H1 (cell line): ENCODE measurements at regions not wholly inside any gene's neighbourhood (a gene's known extent, or its start where the extent isn't known, plus 50 kb on each side); places are given as distances from the start of the nearest gene placed in this dataset.

Source experiments
- CTCF ChIA-PET: fragments of 300-600 bp; sonication (Branson Sonifier 250); formaldehyde crosslinking; loops from one replicate; lab custom pipeline; 2021; ENCODE audit not compliant: partially characterized antibody; lab: Charles Lee
- POLR2A ChIA-PET: fragments of 300-600 bp; sonication (Branson Sonifier 250); formaldehyde crosslinking; loops from one replicate; lab custom pipeline; 2021; ENCODE audit warnings: inconsistent platforms; ENCODE audit not compliant: partially characterized antibody; lab: Charles Lee
- DNase-seq, 2 experiments: peaks; one replicate each; pipeline versions ENCODE4 v3.0.0 to v3.0.0-alpha.2; 2010 to 2022; ENCODE audit warnings: low spot score in 2 of 2, low read depth in 1 of 2, mixed read lengths in 1 of 2
- FAIRE-seq: peaks from 2 replicates; lab custom pipeline; 2011; peaks lifted over from hg19 to GRCh38; lab: Jason Lieb, UNC
- H2AFZ ChIP-seq: 2 replicates; pipeline ENCODE4 v1.8.1; 2012; ENCODE audit warnings: low read length, inconsistent platforms
- H2AK5ac ChIP-seq: 2 replicates; pipeline ENCODE4 v1.6.1; 2013; ENCODE audit warnings: low read depth, low read length
- H2BK120ac ChIP-seq: replicated peaks from 2 replicates; pipeline ENCODE3; 2013; ENCODE audit warnings: low read depth, low read length, inconsistent platforms
- H2BK12ac ChIP-seq: 2 replicates; pipeline ENCODE4 v1.6.1; 2013; ENCODE audit warnings: low read depth, low read length
- H2BK15ac ChIP-seq: 2 replicates; pipeline ENCODE4 v1.6.1; 2013; ENCODE audit warnings: low read length
- H2BK20ac ChIP-seq: 2 replicates; pipeline ENCODE4 v1.6.1; 2013; ENCODE audit warnings: low read length
- H2BK5ac ChIP-seq: 2 replicates; pipeline ENCODE4 v1.6.1; 2013; ENCODE audit warnings: low read depth, low read length
- H3K14ac ChIP-seq: 2 replicates; pipeline ENCODE4 v1.6.1; 2013; ENCODE audit warnings: inconsistent platforms; ENCODE audit not compliant: insufficient read length
- H3K18ac ChIP-seq: 2 replicates; pipeline ENCODE4 v1.6.1; 2013; ENCODE audit warnings: low read length; ENCODE audit errors: extremely low read depth
- H3K23ac ChIP-seq: 2 replicates; pipeline ENCODE4 v1.6.1; 2013; ENCODE audit warnings: inconsistent platforms; ENCODE audit not compliant: insufficient read length
- H3K23me2 ChIP-seq: 2 replicates; pipeline ENCODE4 v1.6.1; 2013; ENCODE audit warnings: low read depth, low read length
- H3K27ac ChIP-seq: 2 replicates; pipeline ENCODE4 v1.6.1; 2011; ENCODE audit warnings: low read depth, low read length, inconsistent platforms
- H3K27me3 ChIP-seq, 4 experiments: replicated peaks in 1 of 4; 1 replicate in 1 of 4; 2 replicates in 3 of 4; pipeline versions ENCODE4 v1.6.1 to v1.8.1; 2011 to 2013; ENCODE audit warnings: low read length in 3 of 4, mild to moderate bottlenecking in 3 of 4, inconsistent platforms in 2 of 4, mixed read lengths in 2 of 4, moderate library complexity in 1 of 4; ENCODE audit not compliant: control insufficient read depth in 3 of 4, insufficient read depth in 3 of 4; ENCODE audit errors: extremely low read depth in 1 of 4
- H3K36me3 ChIP-seq, 4 experiments: 2 replicates each; pipeline versions ENCODE4 v1.6.1 to v1.8.1; 2011 to 2013; ENCODE audit warnings: mild to moderate bottlenecking in 4 of 4, low read length in 3 of 4, moderate library complexity in 2 of 4, control low read depth in 1 of 4, inconsistent platforms in 1 of 4; ENCODE audit not compliant: insufficient read depth in 4 of 4, control insufficient read depth in 2 of 4
- H3K4ac ChIP-seq: replicated peaks from 2 replicates; pipeline ENCODE3; 2013; ENCODE audit warnings: low read length, low read depth, mixed read lengths, inconsistent platforms; ENCODE audit not compliant: insufficient read length
- H3K4me1 ChIP-seq, 4 experiments: replicated peaks in 1 of 4; 1 replicate in 1 of 4; 2 replicates in 3 of 4; pipeline versions ENCODE4 v1.6.1 to v1.8.1; 2011 to 2013; ENCODE audit warnings: low read length in 3 of 4, inconsistent platforms in 2 of 4, mixed read lengths in 1 of 4; ENCODE audit not compliant: insufficient read depth in 4 of 4, control insufficient read depth in 3 of 4
- H3K4me2 ChIP-seq, 2 experiments: 2 replicates each; pipeline versions ENCODE4 v1.6.1 to v1.8.1; 2011 to 2013; ENCODE audit warnings: low read depth in 2 of 2, low read length in 2 of 2, control low read depth in 1 of 2, inconsistent platforms in 1 of 2, mild to moderate bottlenecking in 1 of 2; ENCODE audit not compliant: insufficient read depth in 1 of 2
- H3K4me3 ChIP-seq, 4 experiments: fragments of 200-600, 300-600 bp in 1 of 4; sonication (generic), shearing (Covaris generic), sonication (Bioruptor Twin) in 1 of 4; 2 replicates each; pipeline versions ENCODE4 v1.5.1 to v1.8.1; 2011 to 2016; ENCODE audit warnings: low read length in 4 of 4, low read depth in 3 of 4, control low read depth in 2 of 4, inconsistent platforms in 2 of 4, mild to moderate bottlenecking in 2 of 4, mixed read lengths in 1 of 4, moderate library complexity in 1 of 4; ENCODE audit not compliant: insufficient read depth in 2 of 4; ENCODE audit errors: extremely low read depth in 1 of 4
- H3K56ac ChIP-seq: replicated peaks from 2 replicates; pipeline ENCODE3; 2013; ENCODE audit warnings: low read depth, mild to moderate bottlenecking, mixed read lengths, low read length, inconsistent platforms; ENCODE audit not compliant: insufficient read length
- H3K79me1 ChIP-seq: 2 replicates; pipeline ENCODE4 v1.6.1; 2013; ENCODE audit warnings: low read depth, low read length, control low read depth
- H3K79me2 ChIP-seq, 2 experiments: 2 replicates each; pipeline versions ENCODE4 v1.6.1 to v1.8.1; 2012 to 2013; ENCODE audit warnings: low read length in 2 of 2, mild to moderate bottlenecking in 2 of 2, inconsistent platforms in 1 of 2; ENCODE audit not compliant: insufficient read depth in 2 of 2, control insufficient read depth in 1 of 2
- H3K9ac ChIP-seq, 4 experiments: replicated peaks in 1 of 4; 1 replicate in 1 of 4; 2 replicates in 3 of 4; pipeline versions ENCODE4 v1.6.1 to v1.8.1; 2011 to 2013; ENCODE audit warnings: low read depth in 3 of 4, low read length in 3 of 4, control low read depth in 2 of 4, mild to moderate bottlenecking in 2 of 4, moderate library complexity in 2 of 4, inconsistent platforms in 1 of 4; ENCODE audit errors: extremely low read depth in 1 of 4
- H3K9me3 ChIP-seq, 2 experiments: 2 replicates each; pipeline versions ENCODE4 v1.6.1 to v1.8.1; 2012 to 2013; ENCODE audit warnings: mild to moderate bottlenecking in 2 of 2, moderate library complexity in 2 of 2, control low read depth in 1 of 2, inconsistent platforms in 1 of 2, low read depth in 1 of 2, low read length in 1 of 2, mixed read lengths in 1 of 2; ENCODE audit not compliant: insufficient read depth in 2 of 2
- H4K20me1 ChIP-seq, 2 experiments: replicated peaks in 1 of 2; 2 replicates each; pipeline versions ENCODE3 to v1.8.1; 2011 to 2013; ENCODE audit warnings: inconsistent platforms in 2 of 2, low read length in 2 of 2, mild to moderate bottlenecking in 1 of 2; ENCODE audit not compliant: insufficient read depth in 2 of 2, control insufficient read depth in 1 of 2
- H4K5ac ChIP-seq: 2 replicates; pipeline ENCODE4 v1.6.1; 2013; ENCODE audit warnings: low read length, low read depth, mixed read lengths, inconsistent platforms; ENCODE audit not compliant: insufficient read length
- H4K8ac ChIP-seq: 2 replicates; pipeline ENCODE4 v1.8.0; 2013; ENCODE audit warnings: mild to moderate bottlenecking, moderate library complexity, low read length, inconsistent platforms; ENCODE audit not compliant: insufficient read depth; ENCODE audit errors: extremely low read depth
- H4K91ac ChIP-seq: replicated peaks from 2 replicates; pipeline ENCODE3; 2013; ENCODE audit warnings: low read length, mixed read lengths, inconsistent platforms; ENCODE audit not compliant: insufficient read length
- BCL11A ChIP-seq, 2 experiments: IDR thresholded peaks; one replicate each; pipeline ENCODE4 v1.6.1; 2011; ENCODE audit warnings: low read depth in 2 of 2, low read length in 2 of 2, mild to moderate bottlenecking in 2 of 2
- BRCA1 ChIP-seq: IDR thresholded peaks from 2 replicates; pipeline ENCODE4 v1.6.1; 2012; ENCODE audit warnings: low read depth, low read length, improper control_type of control experiment
- CHD2 ChIP-seq: IDR thresholded peaks from 2 replicates; pipeline ENCODE4 v1.6.1; 2012; ENCODE audit warnings: low read length, improper control_type of control experiment
- HDAC6 ChIP-seq: IDR thresholded peaks from one replicate; pipeline ENCODE4 v1.7.1; 2012; ENCODE audit warnings: low read depth, mild to moderate bottlenecking, inconsistent platforms, low read length, moderate library complexity
- MAFK ChIP-seq: IDR thresholded peaks from 2 replicates; pipeline ENCODE4 v1.6.1; 2012; ENCODE audit warnings: low read depth, mild to moderate bottlenecking, improper control_type of control experiment, low read length
- RAD21 ChIP-seq, 2 experiments: IDR thresholded peaks in 1 of 2; conservative IDR thresholded peaks in 1 of 2; 2 replicates each; pipeline ENCODE4 v1.6.1; 2011; ENCODE audit warnings: low read depth in 2 of 2, low read length in 2 of 2, improper control_type of control experiment in 1 of 2, inconsistent platforms in 1 of 2, mild to moderate bottlenecking in 1 of 2, moderate library complexity in 1 of 2
- TF ChIP-seq, protein P1 (sequence below): IDR thresholded peaks from 2 replicates; pipeline ENCODE4 v1.6.1; 2011; ENCODE audit warnings: low read depth, mild to moderate bottlenecking, low read length; ENCODE audit not compliant: insufficient read depth
- TF ChIP-seq, protein P2 (sequence below): IDR thresholded peaks from 2 replicates; pipeline ENCODE4 v1.6.1; 2011; ENCODE audit warnings: low read length, improper control_type of control experiment

DNA sequence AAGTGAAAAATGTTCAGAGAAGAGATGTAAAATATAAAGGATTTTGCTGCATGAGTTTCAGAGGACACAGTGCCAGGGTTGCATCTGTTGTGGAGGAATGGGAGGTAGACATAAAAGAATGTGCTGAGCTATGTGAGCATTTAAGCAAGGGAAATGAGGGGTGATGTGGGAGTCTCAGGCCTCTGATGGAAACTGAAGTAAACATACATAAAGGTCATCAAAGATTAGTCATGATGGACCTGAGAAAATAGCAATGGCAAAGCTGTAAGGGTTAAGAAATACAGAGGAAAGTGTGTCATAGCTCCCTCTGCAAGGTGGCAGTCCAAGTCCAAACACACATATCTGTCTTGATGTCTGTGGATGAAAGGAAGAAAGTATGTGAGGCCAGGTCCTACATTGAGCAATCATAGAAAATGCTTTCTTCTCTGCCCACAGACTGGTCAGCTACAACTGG is 306.6 kb upstream of the ECI2 start:
- H3K79me1 ChIP-seq = no peaks in the 10 kb centered on the region
- no peaks in the 10 kb centered on the region for H4K20me1 ChIP-seq
- H2BK12ac ChIP-seq = no peak overlapping the region
- no peak overlapping the region for H2BK15ac ChIP-seq
- H3K56ac ChIP-seq = no peak overlapping the region
- H3K4me1 ChIP-seq = no peaks in the 10 kb centered on the region
- H2AK5ac ChIP-seq = no peak overlapping the region
- H3K18ac ChIP-seq = no peak overlapping the region
- DNase-seq = no peak
- no peak overlapping the region for H4K91ac ChIP-seq
- POLR2A ChIA-PET = no interaction called here
- no peaks in the 10 kb centered on the region for H3K79me2 ChIP-seq
- H2BK20ac ChIP-seq = no peak overlapping the region
- H3K4me3 ChIP-seq = no peak overlapping the region
- no peak overlapping the region for H3K23ac ChIP-seq
- H3K23me2 ChIP-seq = no peaks in the 10 kb centered on the region
- H3K36me3 ChIP-seq = no peaks in the 10 kb centered on the region; a peak in 1 of 8 replicates
- no peak overlapping the region for H3K9ac ChIP-seq
- CTCF ChIA-PET = no interaction called here
- no peak overlapping the region for H3K4me2 ChIP-seq
- H3K27ac ChIP-seq = no peak overlapping the region
- no peak for FAIRE-seq
- H4K5ac ChIP-seq = no peak overlapping the region
- H3K4ac ChIP-seq = no peak overlapping the region
- H3K9me3 ChIP-seq = no peaks in the 10 kb centered on the region
- H4K8ac ChIP-seq = no peak overlapping the region
- no peaks in the 10 kb centered on the region for H3K27me3 ChIP-seq
- H3K14ac ChIP-seq = no peak overlapping the region
- H2AFZ ChIP-seq = no peak overlapping the region
- H2BK120ac ChIP-seq = no peak overlapping the region
- no peak overlapping the region for H2BK5ac ChIP-seq
- TF ChIP-seq RAD21 (IDR thresholded peaks at IDR 0.05 in 1 of 2, conservative IDR thresholded peaks at IDR 0.05 in 1 of 2; ENCODE audit: low read depth in 2 of 2, low read length in 2 of 2) (no peak), HDAC6 (no peak), CHD2 (no peak), BRCA1 (no peak), MAFK (no peak), BCL11A (IDR thresholded peaks at IDR 0.05; ENCODE audit: low read depth in 2 of 2, low read length in 2 of 2) (no peak)
- TF ChIP-seq, protein P1, sequence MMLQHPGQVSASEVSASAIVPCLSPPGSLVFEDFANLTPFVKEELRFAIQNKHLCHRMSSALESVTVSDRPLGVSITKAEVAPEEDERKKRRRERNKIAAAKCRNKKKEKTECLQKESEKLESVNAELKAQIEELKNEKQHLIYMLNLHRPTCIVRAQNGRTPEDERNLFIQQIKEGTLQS = no peak
- TF ChIP-seq, protein P2, sequence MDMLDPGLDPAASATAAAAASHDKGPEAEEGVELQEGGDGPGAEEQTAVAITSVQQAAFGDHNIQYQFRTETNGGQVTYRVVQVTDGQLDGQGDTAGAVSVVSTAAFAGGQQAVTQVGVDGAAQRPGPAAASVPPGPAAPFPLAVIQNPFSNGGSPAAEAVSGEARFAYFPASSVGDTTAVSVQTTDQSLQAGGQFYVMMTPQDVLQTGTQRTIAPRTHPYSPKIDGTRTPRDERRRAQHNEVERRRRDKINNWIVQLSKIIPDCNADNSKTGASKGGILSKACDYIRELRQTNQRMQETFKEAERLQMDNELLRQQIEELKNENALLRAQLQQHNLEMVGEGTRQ = no peak
